ENCODE measurements at regions not wholly inside any gene's neighbourhood (a gene's known extent, or its start where the extent isn't known, plus 50 kb on each side); places are given as distances from the start of the nearest gene placed in this dataset.

DNA sequence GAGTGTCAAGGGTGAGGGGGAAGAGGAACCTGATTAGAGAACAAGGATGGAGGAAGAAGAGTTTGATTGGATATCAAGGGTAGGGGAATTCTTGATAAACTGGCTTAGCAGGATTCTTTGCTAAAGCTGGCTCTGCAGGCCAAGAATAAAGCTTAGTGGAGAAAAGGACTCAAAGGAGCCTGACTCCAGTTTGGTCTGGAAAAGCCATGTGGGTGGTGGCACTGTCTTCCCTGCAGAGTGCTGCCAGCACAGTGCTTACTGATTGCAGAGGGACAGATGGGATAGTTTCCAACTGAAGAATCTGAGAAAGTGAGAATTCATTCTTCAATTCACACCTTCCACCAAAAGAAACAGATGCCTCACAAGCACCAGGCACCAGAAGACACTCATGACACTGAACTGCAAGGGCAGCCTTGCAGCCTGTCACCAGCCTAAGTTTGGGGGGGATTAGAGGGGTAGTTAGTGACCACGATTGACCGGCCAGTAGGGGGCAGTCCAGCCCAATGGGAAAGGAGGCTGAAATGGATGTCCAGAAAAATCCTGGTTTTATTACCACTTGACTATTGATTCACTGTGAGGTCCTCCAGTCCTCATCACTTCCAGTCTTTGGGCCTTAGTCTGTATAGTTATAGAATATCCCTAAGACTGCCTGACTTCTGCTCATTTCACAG is 334.5 kb downstream of the SMAD2 start:
- no peak for DNase-seq (ENCODE audit: low read depth)

- DNase-seq (ENCODE audit: low read depth), result no peak
Measured at GRCh38 chr18:47594621-47595086, 335.8 kb downstream of the SMAD2 start.

DNA sequence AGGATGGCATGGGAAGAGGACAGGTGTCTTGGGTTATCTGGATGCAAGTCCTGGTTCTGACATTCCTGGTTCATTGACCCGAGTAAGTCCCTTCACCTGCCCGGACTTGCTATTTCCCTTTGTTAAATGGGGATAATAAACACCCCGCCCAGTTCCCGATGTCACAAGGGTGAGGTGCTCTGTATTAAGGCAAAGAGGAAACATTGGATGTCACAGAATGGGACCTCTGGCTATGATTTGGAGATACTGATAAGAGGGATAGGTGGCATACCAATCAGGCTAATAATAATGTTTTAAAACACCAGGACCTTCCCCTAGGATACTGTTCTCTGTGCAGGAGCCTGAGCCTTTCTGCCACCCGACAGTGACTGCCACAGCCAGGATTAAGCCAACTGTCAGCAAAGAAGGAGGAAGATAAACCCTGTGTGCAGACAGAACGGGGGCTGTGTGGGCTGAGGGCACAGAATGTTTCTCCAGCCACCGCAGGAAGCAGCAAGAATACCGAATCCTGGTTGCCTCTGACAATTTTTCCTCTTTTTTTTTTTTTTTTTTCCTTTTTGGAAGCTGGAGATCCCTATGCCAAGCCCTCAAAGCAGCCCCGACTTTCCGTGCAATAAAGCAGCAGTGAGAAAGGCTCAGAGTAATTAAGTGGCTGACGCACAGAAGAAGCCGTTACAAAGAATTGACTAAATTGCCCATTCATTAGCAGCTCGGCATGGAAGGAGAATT is 336.6 kb downstream of the SMAD2 start:
- DNase-seq (ENCODE audit: low read depth), result no peak

- DNase-seq (ENCODE audit: low read depth), result no peak
Measured at GRCh38 chr18:47591429-47591828, 339.0 kb downstream of the SMAD2 start.

- no peak for DNase-seq (ENCODE audit: low read depth)
Measured at GRCh38 chr18:47587587-47587986, 336.1 kb upstream of the SKOR2 start.

GRCh38 chr18:47586418-47587070 is 335.1 kb upstream of the SKOR2 start:
- DNase-seq (ENCODE audit: low read depth), result no peak

DNA sequence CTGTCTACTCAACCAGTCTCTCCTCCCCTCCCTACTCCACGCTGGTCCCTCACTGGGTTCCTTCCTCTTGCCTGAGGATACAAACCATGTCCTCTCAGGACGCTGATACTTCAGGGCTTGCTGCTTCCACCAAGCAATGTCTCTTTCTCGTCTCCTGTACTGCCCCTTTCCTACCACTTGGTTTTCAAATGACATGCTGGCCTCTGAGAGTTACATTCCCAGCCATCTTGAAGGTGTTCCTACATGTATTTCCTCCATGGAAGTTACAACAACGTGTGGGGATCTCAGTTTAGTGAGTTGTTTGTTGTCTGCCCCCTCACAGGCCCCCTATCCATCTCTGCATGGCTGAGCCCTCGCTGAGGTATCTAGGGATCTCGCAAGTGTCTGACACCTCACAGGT is 334.5 kb upstream of the SKOR2 start:
- no peak for DNase-seq (ENCODE audit: low read depth)

GRCh38 chr18:47585136-47585535 is 333.7 kb upstream of the SKOR2 start:
- DNase-seq (ENCODE audit: low read depth), result no peak

- no peak for DNase-seq (ENCODE audit: low read depth)
Measured at GRCh38 chr18:47582093-47582492, 330.6 kb upstream of the SKOR2 start.

GRCh38 chr18:47577520-47577919 is 326.1 kb upstream of the SKOR2 start:
- DNase-seq (ENCODE audit: low read depth), result no peak

DNA sequence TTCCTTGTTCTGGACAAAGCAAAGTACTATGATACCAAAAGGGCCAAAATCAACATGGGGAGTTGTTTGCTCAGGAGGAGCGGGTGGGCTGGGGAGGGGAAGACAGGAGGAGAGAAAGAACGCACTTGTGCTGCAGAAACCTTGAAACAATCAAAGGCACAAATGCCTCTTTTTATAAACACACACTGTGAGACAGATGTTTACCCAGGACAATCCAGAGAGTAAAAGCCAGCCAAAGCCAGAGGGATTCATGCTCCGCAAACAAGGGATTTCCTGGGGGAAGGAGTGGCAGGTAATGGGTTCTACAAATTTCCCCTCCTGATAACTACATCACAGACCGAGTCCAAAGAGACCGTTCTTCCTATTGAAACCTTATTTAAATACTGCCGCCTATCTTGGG is 323.5 kb upstream of the SKOR2 start:
- no peak for DNase-seq (ENCODE audit: low read depth)

DNA sequence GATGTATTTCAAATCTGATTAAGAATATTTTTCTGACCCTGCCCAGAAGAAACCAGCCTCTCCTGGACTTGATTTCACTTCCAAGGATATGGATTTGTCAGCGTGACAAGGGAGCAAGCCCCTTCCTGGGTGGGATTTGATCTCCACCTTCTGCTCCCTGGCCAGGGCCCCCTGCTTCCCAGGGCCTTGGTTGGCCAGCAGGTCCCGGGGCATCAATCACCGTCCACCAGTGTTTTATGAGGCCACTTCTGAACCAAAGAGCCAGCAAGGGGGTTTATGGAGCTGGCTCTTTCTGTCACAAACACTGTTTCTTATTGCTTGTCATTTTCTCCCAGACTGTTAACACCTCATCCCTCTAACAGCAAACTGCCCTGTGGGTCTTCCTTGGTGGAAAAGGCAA is 320.5 kb upstream of the SKOR2 start:
- no peak for DNase-seq (ENCODE audit: low read depth)

- no peak for DNase-seq (ENCODE audit: low read depth)
Measured at GRCh38 chr18:47566809-47567208, 315.3 kb upstream of the SKOR2 start.

GRCh38 chr18:47560723-47561715 is 309.6 kb upstream of the SKOR2 start:
- no peak for DNase-seq (ENCODE audit: low read depth)

- no peak for DNase-seq (ENCODE audit: low read depth)
Measured at GRCh38 chr18:47558110-47558750, 306.8 kb upstream of the SKOR2 start.

DNA sequence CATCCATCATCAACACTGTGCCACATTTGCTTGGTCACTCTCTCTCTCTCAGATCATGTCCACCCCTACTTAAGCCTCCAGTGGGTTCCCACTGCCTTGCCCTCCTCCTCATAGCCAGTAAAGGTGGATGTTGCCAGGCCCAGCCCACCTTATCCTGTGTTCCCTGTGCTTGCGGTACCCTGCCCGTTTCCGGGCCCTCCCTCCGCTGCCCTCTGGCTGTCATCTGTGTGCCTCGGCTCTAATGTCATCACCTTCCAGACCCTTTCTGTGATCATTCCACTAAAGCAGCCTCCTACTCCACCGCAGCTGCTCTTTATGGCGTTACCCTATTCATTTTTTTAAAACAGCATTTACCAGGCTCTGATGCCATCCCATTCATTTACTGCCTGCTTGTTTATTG is 305.7 kb upstream of the SKOR2 start:
- DNase-seq (ENCODE audit: low read depth), result no peak

GRCh38 chr18:47552783-47553182 is 301.3 kb upstream of the SKOR2 start:
- DNase-seq (ENCODE audit: low read depth), result no peak

GRCh38 chr18:47550611-47551010 is 299.2 kb upstream of the SKOR2 start:
- DNase-seq (ENCODE audit: low read depth), result no peak

GRCh38 chr18:47549021-47549540 is 297.6 kb upstream of the SKOR2 start:
- no peak for DNase-seq (ENCODE audit: low read depth)

DNA sequence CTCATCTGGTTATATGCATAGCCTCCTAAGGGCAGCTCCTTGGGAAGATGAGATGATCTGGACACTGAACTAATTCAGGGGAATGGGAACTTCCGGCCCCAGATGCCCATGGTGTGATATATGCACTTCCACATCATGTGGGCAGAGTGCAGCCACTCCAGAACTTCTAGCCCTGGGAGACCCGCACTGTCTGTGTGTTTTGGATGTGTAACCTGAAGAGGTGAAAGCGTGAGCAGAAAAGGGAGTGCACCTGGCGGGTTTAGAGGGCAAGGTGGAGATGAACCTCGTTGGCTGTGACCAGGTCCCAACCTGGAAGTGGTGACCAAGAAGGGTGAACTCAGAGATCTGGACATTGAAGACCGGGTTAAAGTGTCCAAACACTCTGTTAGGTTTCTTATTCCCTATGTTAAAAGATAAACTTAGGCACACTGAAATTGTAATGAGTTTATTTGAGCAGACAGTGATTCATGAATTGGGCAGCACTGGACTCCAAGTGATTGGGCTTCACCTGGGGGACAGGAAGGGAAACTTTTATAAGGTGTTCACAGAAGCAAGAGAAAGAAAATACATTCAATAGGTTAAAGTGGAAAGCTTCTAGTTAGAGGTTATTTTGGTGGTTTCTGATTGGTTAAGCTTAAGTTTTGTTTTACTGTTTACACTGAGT is 296.2 kb upstream of the SKOR2 start:
- no peak for DNase-seq (ENCODE audit: low read depth)

DNA sequence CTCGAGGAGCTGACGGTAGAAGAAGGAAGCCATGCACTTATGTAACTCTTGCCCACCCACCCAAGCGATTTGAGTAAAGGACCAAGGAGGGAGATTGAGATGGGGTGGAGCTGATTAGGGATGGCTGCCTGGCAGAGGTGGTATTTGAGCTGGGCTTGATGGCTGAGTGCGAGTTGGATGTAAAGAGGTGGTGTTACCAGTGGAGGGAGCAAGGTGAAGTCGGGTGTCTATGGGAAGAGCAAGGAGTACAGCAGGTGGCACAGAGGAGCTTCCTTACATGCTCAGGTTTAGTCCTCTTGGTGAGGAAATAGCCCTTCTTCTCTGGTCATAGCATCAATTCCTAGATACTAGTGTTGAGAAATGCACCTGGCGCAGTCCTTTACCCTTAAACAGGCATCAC is 294.2 kb upstream of the SKOR2 start:
- no peak for DNase-seq (ENCODE audit: low read depth)

Data from iris pigment epithelial cell (primary cell).